Mesothelial cell of epicardium (in vitro differentiated cells): ENCODE measurements at regions not wholly inside any gene's neighbourhood (a gene's known extent, or its start where the extent isn't known, plus 50 kb on each side); places are given as distances from the start of the nearest gene placed in this dataset.

ENCODE experiments used
- DNase-seq, 2 experiments: peaks; one replicate each; pipeline ENCODE4 v3.0.0; 2021; ENCODE audit warnings: low spot score in 2 of 2; ENCODE audit not compliant: unreplicated experiment in 2 of 2
- H3K27ac Mint-ChIP-seq: 2 replicates; pipeline ENCODE4 v1.8.0; 2021; ENCODE audit warnings: mixed read lengths
- H3K27me3 Mint-ChIP-seq: 2 replicates; pipeline ENCODE4 v1.8.0; 2021; ENCODE audit warnings: low read depth, mixed read lengths
- H3K36me3 Mint-ChIP-seq: 2 replicates; pipeline ENCODE4 v1.8.0; 2021; ENCODE audit warnings: mixed read lengths
- H3K4me1 Mint-ChIP-seq: 2 replicates; pipeline ENCODE4 v1.8.0; 2021; ENCODE audit warnings: mixed read lengths
- H3K4me3 Mint-ChIP-seq: 2 replicates; pipeline ENCODE4 v1.8.0; 2021; ENCODE audit warnings: mild to moderate bottlenecking, moderate library complexity, mixed read lengths
- H3K9me3 Mint-ChIP-seq: 2 replicates; pipeline ENCODE4 v1.8.0; 2021; ENCODE audit warnings: mixed read lengths
- TF ChIP-seq, protein P1 (sequence below): fragments of 200-600 bp; sonication (generic); IDR thresholded peaks from one replicate; pipeline ENCODE4 v1.5.0; 2021; ENCODE audit warnings: antibody characterized with exemption; ENCODE audit not compliant: unreplicated experiment

- H3K36me3 Mint-ChIP-seq: no peaks in the 10 kb centered on the region
- H3K9me3 Mint-ChIP-seq: no peaks in the 10 kb centered on the region
- H3K4me1 Mint-ChIP-seq: no peaks in the 10 kb centered on the region
- H3K4me3 Mint-ChIP-seq: no peak overlapping the region
- H3K27me3 Mint-ChIP-seq: peaks cover 15% of the 10 kb centered on the region
- H3K27ac Mint-ChIP-seq: no peak overlapping the region
- TF ChIP-seq, protein P1, sequence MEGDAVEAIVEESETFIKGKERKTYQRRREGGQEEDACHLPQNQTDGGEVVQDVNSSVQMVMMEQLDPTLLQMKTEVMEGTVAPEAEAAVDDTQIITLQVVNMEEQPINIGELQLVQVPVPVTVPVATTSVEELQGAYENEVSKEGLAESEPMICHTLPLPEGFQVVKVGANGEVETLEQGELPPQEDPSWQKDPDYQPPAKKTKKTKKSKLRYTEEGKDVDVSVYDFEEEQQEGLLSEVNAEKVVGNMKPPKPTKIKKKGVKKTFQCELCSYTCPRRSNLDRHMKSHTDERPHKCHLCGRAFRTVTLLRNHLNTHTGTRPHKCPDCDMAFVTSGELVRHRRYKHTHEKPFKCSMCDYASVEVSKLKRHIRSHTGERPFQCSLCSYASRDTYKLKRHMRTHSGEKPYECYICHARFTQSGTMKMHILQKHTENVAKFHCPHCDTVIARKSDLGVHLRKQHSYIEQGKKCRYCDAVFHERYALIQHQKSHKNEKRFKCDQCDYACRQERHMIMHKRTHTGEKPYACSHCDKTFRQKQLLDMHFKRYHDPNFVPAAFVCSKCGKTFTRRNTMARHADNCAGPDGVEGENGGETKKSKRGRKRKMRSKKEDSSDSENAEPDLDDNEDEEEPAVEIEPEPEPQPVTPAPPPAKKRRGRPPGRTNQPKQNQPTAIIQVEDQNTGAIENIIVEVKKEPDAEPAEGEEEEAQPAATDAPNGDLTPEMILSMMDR: no peak
- no peak for DNase-seq
These were observed 109.7 kb upstream of the GDF10 start for GRCh38 chr10:47190301-47190700.

GRCh38 chr10:47190802-47191450 lies 109.1 kb upstream of the GDF10 start:
- Mint-ChIP-seq H3K27me3 (peaks cover 15% of the 10 kb centered on the region), H3K36me3 (no peaks in the 10 kb centered on the region), H3K4me3 (no peak overlapping the region), H3K27ac (no peak overlapping the region), H3K4me1 (no peaks in the 10 kb centered on the region), H3K9me3 (no peaks in the 10 kb centered on the region)
- TF ChIP-seq, protein P1: no peak
- no peak for DNase-seq

GRCh38 chr10:47192273-47192672 lies 107.7 kb upstream of the GDF10 start:
- no peak overlapping the region for H3K4me3 Mint-ChIP-seq
- H3K36me3 Mint-ChIP-seq: no peaks in the 10 kb centered on the region
- DNase-seq: no peak
- no peaks in the 10 kb centered on the region for H3K4me1 Mint-ChIP-seq
- peaks cover 11% of the 10 kb centered on the region for H3K27me3 Mint-ChIP-seq
- TF ChIP-seq, protein P1: no peak
- no peak overlapping the region for H3K27ac Mint-ChIP-seq
- no peaks in the 10 kb centered on the region for H3K9me3 Mint-ChIP-seq

- DNase-seq: no peak
- H3K4me1 Mint-ChIP-seq: no peaks in the 10 kb centered on the region
- H3K27me3 Mint-ChIP-seq: peaks cover 6% of the 10 kb centered on the region
- no peak overlapping the region for H3K27ac Mint-ChIP-seq
- no peaks in the 10 kb centered on the region for H3K36me3 Mint-ChIP-seq
- H3K4me3 Mint-ChIP-seq: no peak overlapping the region
- H3K9me3 Mint-ChIP-seq: no peaks in the 10 kb centered on the region
- TF ChIP-seq, protein P1: no peak
These were observed 106.3 kb upstream of the GDF10 start for GRCh38 chr10:47193666-47194065.

DNA sequence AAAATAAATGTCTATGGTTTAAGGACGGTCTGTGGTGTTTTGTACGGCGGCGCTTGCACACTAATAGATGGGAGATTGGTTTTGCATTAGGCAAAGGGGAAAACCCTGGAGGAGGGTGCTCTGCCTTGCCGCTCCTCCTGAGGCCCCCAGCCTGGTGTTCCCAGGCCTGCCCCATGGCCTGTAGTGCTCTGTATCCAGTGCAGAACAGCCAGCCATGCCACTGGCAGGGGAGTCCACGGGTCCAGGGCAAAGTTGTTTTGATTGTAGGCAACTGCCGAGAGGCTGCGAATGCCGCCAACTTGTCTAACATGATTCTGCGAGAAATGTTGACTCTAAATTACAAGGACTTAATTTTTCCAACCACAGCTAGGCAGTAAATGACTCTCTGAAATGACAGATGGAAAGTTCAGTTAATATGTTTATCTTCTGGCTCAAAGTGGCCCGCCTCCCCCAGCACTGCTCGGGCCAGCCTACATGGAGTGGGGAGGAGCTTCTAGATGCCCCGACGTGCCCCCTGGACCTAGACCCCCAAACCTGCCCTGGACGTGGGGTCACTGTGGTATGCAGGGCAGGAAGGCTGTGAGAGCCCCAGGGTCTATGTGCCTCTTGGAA lies 104.6 kb upstream of the GDF10 start:
- no peak for DNase-seq
- Mint-ChIP-seq H3K4me1 (no peaks in the 10 kb centered on the region), H3K36me3 (no peaks in the 10 kb centered on the region), H3K27me3 (peaks cover 4% of the 10 kb centered on the region), H3K4me3 (no peak overlapping the region), H3K9me3 (no peaks in the 10 kb centered on the region), H3K27ac (no peak overlapping the region)
- TF ChIP-seq, protein P1: no peak
